Activated CD8-positive, alpha-beta memory T cell treated with anti-CD3 and anti-CD28 coated beads, Interleukin-2, amount 50 U/mL, for 48 hours (primary cell): ENCODE measurements at regions not wholly inside any gene's neighbourhood (a gene's known extent, or its start where the extent isn't known, plus 50 kb on each side); places are given as distances from the start of the nearest gene placed in this dataset.
"Not testable (repeated sequence)": the region's sequence is repeated elsewhere in the genome, so short reads cannot be mapped to it uniquely, and the experiment has no call there.

ENCODE experiments used
- DNase-seq: peaks from one replicate; pipeline ENCODE4 v3.0.0-alpha.2; 2020

DNA sequence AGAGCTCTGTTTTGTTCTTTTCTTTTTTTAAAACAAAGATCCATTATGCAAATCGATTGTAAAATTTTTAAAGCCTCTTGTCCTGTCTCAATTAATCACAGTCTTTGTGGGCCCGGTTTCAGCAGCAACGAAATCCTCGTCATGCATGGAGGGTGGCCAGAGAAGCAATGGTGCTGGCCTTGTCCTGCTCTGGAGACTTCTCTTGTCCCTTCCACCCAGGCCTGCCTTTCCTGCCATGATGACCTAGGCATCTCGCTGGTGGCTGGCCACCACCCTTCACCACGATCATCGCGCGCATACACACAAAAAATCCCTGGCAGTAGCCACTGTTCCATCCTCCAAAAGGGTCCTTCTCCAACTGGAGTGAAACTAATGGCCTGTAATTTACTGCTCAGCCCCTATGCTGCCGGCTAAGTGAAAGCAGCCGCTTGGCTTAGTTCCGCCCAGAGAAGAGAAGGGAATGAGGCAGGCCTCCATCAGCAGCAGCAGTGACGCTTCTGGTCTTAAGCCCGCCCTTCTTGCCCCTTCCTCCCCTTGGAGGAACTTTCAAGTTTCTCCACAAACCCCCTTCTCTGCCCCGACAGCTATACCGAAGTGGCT lies 309.5 kb downstream of the NPHP4 start:
- no peak for DNase-seq

DNA sequence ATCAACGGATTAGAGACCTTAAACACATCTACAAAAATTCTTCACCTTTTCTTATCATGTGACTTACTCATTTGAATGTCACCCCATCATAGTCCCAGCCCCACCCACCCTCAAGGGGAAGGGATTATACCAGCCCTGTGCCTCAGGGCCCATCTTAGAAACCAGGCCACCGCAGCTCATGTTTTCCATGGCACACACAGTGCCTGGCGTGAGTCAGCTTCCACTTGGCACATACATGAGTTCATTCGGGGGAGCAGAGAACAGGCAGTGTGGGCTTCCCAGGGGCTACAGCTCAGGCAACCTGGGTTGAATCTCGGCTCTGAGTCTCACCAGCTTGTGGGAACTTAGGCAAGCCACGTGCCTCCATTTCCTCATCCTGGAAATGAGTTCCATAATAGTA lies 310.6 kb downstream of the NPHP4 start:
- no peak for DNase-seq

DNA sequence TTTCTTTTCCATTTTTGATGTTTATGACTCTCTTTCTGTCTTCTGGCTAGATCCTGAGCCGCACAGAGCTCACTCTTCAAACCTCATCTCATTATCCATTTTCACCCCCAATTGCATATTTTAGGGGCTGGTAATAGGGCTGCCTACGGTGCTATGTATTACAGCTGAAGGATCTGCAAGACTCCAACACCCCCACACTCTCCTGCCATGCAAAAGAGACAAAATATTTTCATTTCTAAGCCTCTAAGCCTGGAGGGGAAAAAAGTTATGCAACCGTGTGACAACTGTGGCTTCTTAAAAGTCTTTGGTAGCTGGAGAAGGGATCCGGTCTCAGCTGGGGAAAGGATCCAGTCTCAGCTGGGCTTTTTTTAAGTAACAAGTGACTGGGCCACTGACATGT lies 311.6 kb downstream of the NPHP4 start:
- DNase-seq, result no peak

DNA sequence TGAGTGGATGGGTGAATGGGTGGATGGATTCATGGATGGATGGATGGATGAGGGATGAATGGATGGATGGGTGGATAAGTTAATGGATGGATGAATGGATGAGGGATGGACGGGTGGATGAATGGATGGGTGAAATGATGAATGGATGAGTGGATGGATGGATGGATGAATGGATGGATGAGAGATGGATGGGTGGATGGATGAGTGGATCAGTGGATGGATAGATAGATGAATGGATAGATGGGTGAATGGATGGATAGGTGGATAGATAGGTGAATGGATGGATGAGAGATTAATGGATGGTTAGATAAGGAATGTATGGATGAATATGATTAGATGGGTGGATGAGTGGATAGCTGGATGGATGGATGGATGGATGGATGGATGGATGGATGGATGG lies 313.5 kb downstream of the NPHP4 start:
- DNase-seq, result no peak

DNA sequence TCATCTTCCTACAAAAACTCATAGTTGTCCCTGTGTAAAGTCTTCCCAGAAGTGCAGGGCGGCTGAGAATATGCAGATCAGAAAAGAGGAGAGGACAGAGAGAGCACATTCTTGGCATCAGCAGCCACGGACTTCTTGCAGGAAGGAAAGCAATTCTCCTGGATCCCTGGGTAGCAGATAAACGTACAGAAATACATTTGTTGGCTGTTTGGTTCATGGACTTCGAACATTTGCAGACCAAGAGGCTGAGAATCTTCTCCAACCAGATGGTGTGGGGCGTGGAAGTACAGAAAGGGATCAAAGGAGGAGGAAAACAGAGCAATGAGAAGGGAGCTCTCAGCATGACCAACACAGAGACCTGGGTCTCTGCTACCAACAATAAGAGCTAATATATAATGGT lies 319.9 kb downstream of the NPHP4 start:
- not testable (repeated sequence) for DNase-seq

DNA sequence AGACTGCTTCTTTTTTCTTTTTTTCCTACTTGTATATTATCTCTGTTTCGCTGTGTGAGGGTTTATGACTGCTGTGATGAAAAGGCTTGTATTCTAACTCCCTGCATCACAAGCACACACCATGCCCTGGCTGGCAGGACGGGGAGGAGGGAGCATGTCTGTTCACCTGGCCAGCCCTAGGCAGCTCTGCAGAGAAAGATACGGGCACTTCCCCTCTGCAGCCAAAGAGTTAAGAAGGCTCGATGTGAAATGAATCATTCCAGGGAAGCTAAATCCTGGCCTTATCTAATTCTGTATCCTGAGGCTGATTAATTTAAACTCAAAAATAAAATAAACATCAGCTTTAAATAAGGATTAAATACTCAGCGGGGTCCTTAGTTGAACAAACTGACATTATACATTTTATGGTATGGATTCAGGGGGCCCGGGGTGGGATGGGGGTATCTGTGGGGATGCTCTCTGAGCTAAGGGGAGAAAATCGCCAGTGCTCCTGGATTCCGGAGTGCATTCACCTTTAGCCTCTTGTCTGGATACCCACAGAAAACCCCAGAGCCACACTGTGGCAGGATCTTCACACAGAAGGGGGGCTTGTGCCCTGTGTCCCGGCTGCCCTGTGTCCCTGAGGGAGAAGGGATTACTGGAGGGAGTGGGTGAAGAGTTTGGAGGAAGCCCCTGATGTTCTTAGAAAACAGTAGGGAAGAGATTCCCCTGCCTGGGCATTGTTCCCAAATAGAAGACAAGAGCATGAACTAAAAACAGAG lies 321.5 kb downstream of the NPHP4 start:
- no peak for DNase-seq

DNA sequence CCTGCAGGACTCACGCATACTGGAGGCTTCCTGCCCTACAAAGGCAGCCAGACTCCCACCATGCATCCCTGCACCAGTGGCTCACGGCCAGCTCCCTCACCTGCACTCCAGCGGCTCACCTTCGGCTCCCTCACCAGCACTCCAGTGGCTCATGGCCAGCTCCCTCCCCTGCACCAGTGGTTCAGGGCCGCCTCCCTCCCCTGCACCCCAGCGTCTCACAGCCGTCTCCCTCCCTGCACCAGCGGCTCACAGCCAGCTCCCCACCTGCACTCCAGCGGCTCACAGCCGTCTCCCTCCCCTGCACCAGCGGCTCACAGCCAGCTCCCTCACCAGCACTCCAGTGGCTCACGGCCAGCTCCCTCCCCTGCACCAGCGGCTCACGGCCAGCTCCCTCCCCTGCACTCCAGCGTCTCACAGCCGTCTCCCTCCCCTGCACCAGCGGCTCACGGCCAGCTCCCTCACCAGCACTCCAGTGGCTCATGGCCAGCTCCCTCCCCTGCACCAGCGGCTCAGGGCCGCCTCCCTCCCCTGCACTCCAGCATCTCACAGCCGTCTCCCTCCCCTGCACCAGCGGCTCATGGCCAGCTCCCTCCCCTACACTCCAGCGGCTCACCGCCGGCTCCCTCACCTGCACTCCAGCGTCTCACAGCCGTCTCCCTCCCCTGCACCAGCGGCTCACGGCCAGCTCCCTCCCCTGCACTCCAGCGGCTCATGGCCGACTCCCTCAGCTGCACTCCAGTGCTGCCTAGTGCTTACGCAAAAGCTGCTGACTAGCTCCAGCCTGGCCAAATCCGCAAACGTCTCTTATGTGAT lies 324.5 kb downstream of the NPHP4 start:
- no peak for DNase-seq

DNA sequence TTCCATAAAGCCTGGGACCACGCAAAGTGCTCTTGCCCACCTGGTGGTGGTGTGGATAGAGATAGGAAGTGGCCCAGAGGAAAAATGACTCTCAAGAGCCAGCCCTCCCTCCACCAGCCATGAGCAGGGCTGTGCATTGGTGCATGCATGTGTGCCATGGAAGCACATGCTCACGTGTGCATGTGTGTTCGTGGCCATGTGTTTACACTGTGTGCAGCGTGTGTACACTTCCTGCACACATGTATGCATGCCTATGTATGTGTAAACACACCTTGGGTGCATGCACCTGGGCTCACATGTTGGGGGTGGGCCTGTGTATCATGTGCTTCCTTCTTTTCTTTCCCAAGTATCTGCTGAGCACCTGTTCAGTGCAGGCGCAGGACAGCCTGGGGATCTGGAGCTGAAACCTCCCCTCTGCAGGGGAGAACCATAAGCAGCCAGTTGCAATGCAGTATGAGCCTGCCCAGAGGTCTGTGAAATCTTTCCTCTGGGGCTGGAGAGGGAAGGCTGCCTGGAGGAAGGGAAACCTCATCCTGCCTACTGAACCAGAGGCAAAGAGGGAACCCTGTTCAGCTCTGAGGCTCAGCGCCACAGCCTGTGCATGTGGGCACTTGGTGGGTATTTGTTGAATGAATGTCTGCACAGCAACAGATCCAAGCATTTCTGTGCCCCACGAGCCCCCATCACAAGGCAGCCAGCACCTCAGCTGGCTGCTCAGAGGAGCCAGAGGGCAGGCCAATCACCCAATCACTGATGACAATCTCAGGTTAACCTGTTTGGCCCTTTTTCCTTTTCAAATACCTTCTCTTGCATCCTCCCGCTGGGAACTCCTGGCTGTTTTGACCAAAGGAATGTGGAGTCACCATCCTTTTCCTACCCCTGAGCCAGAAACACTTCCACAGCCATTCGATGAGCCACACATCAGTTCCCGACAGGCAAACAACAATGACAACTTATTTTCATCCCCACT lies 327.0 kb downstream of the NPHP4 start:
- no peak for DNase-seq

DNA sequence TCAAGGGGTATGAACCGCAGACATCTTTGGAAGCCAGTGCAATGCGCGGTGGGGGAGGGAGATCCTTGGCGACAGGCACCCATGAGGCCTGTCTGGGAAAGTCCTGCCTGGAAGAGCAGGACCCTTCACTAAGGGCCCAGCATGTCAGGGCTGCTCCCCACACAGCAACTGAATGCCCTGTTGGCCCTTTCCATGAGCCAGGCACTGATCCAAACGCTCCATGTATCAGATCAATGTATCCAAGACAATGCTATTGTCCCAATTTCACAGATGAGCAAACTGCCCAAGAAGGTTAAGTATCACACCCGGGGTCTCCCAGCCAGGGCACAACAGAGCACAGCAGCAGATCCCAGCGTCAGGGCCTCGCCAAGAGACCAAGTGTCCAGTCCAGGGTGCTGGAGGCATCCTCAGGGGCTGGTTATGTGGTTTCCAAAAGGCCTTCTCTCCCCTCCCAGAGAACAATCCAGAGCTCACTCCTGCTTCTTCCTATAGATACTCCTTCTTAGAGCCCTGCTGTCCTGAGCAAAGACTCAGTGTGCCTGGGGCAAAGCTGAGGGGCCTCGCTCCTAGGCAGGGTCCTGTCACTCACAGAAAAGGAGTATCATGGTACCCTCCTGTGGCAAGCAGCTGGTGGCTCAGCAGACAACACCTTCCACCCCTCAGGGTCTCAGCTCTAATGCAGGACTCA lies 328.0 kb downstream of the NPHP4 start:
- no peak for DNase-seq

DNA sequence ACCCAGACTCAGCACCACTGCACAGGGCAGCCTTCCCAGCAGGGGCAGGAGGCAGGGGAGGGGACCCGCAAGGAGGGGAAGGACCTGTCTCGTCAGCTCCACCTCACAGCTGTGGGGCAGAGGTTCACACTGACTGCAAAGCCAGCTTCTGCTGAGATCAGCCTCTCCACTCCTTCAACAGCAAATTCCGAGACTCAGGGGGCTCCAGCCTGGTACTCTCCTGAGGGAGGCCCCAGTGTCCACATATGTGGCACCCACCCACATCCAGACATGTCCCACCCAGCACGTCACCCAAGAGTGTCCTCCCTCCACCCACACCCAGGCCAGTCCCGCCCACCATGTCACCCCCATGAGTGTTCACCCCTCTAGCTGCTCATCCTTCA lies 329.5 kb downstream of the NPHP4 start:
- no peak for DNase-seq

DNA sequence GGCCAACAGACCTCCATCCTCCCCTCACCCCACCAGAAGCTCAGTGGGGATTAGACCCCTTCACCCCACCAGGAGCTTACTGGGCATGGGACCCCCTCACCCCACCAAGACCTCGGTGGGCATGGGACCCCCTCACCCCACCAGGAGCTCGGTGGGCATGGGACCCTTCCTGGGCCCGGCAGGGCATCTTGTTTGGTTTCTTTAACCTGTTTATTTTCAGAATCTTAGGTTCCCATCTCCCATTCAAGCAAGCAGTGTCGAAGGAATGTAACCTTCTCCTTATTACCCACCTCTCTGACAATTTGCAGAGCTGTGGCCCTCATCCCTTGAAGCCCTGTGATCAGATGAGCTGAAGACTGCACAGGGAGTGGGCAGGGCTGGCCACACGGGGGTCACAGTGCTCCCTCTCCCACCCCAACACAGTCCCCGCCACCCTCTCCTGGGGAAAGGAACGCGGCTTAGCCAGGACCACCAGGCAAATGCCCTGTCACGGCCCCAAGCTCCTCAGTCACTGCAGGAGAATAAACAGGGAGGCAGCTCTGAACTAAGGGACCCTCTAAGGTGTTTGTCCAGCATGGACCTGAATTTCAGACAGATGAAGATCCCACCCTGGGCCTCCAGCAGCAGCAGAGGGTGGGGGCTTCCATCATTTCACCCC lies 330.0 kb downstream of the NPHP4 start:
- no peak for DNase-seq

DNA sequence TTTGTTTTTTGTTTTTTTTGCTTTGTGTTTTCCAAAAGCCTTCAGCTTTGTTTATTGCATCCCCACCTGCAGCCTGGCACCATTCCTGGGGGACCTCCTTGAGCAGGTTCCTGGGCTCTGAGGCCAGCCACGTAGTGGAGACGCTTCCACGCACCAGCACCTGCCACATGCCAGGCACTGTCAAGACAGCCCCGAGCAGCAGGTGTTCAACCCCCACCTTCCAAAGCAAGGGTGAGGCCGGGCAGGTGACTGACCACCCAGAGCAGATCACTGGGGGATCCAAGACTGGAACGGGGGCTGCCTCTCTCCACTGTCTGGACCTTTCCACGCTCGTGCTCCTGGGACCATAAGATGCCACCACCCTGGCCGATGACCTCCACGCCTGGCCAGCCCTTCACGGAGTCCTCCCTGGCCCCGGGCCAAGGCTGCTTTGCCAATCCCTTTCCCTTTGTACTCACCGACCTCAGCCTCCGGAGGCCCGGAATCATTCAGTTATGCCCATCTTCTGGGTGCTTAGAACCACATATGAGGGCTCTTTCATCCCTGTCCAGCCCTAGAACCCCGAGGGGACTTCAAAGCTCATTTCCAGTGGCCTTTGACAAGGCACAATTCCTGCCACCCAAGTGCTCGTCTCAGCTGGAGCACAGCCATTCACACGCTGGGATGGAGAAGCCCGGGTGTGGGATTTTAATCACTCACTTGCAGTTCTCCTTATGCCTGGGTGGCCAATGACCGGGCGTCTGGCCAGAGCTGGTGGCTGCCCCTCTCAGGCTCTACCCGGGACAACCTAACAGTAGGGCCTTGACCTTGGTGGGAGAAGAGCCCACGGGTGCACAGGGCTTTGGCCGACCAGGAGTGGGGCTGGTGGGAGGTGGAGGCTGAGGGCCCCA lies 330.8 kb downstream of the NPHP4 start:
- no peak for DNase-seq

DNA sequence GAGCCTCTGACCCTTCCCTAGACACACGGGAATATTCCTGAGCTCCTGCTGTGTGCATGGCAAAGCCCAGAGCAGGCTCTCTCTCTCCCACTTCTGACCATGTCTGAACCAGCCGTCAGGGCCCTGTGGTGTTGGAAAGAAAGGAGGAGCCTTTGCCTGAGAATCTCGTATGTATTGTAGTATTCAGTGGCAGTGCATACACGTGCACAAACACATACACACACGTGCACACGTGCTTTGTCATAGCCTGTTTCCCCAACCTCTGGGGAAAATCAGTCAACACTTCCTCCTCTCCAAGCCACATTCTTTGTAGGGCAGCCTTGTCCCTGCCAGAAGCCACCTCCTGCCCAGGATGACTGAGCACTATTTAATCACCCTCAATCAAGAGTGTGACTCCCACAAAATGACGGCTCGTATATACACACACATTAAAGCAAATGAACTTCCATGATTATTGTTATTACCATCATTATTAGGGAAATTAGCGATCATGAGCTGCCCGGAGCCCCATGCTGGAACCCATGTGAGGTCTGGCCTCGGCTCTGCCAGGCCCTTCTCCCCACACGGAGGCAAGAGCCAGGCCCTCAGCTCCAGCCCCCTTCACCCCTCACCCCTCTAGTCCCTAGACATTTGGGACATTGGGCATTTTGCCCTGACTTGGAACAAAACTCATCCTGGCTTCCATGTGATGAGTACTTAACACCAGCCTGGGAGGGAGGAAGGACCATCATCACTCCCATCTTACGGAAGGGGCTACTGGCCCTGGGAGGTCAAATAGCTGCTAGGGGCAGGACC lies 331.9 kb downstream of the NPHP4 start:
- no peak for DNase-seq

DNA sequence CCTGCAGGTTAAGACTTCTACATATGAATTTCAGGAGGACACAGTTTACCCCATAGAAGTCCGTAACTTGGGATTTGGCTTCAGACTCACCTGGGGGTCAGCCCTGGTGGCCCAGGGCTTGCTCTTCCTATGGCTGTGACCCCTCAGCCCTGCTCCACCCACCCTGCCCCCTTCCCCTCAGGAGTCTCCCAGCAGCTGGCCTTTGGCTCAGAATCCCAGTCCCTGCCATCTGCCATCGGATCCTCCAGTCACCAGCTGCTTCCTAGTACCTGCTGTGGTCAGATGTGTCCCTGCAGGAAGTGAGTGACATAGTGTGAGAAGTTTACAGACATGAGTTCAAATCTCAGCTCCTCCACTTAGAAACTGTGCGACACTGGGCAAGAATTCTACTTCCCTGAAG lies 332.6 kb downstream of the NPHP4 start:
- no peak for DNase-seq

DNA sequence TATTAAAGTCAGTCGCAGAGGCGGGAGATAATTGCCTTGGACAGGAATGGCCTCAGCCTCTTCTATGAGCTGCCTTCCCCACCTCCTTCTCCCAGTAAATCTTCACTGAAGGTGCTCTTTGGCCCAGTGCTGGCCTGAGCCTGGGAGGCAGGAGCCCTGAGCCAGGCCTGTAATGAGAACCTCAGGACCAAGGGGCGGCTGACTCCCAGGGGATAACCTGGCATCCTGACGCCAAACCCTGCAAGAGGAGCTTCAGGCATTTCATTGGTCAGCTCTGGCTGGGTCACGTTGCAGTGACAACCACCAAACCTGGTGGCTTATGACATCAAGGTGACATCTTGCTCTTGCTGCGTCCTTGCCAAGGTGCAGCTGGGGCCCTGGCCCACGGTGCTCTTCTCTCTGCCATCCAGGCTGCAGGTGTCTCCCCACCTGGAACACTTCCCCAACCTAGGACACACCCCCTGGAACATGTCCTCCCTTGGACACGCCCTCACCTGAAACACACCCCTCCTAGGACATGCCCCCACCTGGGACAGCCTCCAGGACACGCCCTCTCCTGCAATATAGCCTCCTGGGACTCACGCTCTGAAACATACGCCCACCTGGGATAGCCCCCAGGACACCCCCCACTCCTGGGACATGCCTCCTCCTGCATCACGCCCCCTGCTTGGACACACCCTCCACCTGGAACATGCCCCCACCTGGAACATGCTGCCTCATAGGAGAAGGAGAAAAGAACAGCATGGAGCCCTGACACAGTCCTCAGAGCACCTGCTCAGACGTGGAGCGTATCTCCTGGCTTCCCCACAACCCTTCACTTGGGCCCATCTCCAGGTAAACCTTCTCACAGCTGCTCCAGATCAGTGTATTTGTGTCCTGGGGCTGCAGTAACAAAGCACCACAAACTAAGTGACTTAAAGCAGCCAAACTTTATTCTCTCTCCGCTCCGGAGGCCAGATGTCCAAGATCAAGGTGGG lies 333.6 kb downstream of the NPHP4 start:
- no peak for DNase-seq

DNA sequence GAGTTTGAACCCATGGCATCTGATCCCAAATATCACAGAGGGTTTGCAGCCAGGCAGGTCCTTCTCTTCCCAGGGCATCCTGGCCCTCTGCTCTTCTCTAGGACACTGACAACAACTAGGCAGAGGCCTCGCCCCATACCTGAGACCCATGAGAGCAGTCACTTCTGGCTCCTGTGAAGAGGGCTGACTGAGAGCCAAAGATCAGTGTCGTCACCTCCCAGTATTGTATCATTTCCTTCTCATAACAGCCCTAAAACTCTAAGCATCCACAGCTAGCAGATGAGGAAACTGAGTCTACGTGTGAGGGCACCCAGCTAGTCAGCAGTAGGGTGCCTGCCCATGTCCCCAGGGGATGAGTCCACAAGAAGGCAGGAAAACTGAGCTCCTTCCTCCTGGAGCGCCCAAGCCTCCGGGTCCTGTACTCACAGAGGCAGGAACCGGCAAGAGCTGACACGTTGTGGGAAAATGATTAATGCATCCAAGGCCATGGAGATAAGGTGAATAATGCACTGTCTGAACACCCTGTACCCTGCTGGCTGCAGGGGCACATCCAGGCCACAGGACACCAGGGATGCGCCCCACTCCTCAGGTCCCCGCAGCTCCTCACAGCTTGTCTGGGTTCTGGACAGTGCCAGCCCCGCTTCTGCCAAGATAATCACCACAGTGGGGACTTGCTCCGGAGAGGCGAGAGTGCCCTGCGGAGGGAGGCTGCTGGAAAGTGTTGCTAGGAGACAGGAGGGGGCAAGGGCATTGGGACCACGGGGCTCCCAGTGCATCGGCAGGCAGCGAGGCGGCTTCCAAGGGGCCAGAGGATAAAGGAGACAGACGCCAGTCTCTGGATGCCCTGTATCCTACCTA lies 340.0 kb downstream of the NPHP4 start:
- DNase-seq, result peak; percentile 38

DNA sequence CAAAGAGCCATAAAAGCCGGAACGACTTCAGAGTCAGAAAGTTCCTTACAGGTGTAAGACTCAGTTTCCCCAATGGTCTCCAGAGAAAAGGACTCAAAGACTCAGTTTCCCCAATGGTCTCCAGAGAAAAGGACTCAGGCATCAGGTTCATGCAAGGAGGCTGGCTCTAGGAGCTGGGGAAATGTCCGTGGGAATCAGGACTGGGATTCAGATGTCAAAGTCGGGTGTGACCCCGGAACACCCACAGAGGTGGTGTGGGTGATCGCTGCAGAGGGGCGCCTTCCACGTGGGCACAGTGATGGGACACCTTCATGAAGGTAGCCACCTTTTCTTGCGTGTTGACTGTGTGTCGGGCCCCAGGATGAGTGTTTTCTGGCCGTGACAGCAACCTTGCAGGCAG lies 340.8 kb downstream of the NPHP4 start:
- DNase-seq, result peak; percentile 37

DNA sequence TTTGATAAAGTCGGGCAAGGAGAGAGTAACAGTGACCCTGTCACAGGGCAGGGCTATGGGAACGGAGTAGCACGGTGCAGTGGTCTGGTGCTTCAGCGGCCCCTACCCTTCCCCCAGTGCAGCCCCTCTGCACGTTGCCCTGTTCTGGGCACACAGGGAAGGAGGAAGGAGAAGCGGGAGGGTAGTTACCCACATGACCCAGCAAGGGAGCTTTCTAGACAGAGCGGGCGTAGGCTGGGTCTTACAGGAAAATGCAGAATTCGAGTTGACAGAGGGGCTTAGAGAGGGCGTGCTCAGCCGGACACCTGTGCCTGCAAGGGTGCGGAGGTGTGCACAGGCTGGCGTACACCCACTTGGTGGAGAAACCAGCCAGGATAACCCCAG lies 341.2 kb downstream of the NPHP4 start:
- no peak for DNase-seq
